GM12872 (cell line): ENCODE measurements at regions not wholly inside any gene's neighbourhood (a gene's known extent, or its start where the extent isn't known, plus 50 kb on each side); places are given as distances from the start of the nearest gene placed in this dataset.

ENCODE experiments used
- TF ChIP-seq, protein P1 (sequence below): IDR thresholded peaks from 3 replicates; pipeline ENCODE4 v1.5.1; 2011; ENCODE audit warnings: low read depth, mild to moderate bottlenecking, low read length, moderate library complexity; ENCODE audit not compliant: insufficient read depth

DNA sequence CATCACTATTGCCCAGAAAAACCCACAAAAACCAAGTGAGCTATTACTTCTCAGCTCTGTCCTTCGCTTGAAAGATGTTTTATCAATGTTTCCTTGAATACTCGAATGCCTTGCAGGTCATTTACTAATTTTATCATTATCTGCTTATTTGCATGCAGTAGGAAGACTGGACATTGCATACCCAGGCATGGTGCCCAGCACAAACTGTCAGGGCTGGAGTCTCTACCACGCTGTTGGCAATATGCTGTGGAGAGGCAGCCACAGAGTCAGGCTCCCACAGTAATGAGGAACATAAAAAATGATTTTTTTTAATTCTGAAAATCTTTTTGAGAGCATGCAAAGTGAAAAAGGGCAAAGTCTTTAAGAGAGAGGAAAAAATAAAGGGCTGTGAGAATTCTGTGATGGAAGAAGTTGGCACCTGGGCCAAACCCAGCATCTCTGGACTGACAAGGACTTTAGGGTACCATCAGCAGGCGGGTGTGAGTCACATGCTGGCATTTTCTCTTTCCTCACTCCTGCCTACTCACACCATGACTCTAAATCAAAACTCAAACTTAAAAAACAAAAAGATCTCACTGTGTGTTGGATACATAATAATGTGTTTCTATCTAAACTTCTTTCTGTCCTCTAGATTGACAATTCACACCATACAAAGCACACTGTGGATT is 709.8 kb upstream of the FANCL start:
- TF ChIP-seq, protein P1, sequence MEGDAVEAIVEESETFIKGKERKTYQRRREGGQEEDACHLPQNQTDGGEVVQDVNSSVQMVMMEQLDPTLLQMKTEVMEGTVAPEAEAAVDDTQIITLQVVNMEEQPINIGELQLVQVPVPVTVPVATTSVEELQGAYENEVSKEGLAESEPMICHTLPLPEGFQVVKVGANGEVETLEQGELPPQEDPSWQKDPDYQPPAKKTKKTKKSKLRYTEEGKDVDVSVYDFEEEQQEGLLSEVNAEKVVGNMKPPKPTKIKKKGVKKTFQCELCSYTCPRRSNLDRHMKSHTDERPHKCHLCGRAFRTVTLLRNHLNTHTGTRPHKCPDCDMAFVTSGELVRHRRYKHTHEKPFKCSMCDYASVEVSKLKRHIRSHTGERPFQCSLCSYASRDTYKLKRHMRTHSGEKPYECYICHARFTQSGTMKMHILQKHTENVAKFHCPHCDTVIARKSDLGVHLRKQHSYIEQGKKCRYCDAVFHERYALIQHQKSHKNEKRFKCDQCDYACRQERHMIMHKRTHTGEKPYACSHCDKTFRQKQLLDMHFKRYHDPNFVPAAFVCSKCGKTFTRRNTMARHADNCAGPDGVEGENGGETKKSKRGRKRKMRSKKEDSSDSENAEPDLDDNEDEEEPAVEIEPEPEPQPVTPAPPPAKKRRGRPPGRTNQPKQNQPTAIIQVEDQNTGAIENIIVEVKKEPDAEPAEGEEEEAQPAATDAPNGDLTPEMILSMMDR, result no peak

DNA sequence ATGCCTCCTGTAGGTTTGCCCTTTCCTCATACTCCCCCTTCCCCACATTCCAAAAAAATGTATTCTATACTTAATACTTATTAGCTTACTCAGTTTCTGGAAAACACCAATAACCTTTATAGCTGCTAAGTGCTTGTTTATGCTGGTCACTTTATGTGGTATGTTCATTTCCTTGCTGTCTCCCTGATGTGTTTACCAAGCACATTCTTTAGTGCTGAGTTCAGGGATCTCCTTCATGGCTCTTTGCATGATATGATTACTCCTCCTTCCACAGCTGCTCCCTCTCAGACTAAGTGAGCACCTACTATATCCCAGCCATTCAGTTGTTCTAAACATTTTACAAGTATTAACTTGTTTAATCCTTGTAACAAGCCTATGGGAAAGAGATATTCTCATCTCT is 698.3 kb upstream of the FANCL start:
- TF ChIP-seq, protein P1, result no peak

DNA sequence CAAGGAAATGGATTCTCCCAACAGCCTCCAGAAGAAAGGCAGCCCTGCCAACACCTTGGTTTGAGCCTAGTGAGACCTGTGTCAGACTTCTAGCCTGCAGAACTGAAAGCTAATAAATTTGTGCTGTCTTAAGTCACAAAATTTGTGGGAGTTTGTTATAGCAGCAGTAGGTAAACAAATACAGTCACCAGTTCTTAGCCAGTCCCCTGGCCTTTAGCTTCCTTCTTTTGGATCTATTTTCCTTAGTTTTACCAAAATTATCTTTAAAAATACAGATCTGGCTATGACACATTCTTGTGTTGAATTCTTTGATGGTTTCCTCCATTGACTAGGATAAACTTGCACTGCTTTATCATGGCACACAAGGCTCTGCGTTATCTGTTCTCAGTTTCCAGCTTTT is 697.9 kb upstream of the FANCL start:
- TF ChIP-seq, protein P1, result no peak

DNA sequence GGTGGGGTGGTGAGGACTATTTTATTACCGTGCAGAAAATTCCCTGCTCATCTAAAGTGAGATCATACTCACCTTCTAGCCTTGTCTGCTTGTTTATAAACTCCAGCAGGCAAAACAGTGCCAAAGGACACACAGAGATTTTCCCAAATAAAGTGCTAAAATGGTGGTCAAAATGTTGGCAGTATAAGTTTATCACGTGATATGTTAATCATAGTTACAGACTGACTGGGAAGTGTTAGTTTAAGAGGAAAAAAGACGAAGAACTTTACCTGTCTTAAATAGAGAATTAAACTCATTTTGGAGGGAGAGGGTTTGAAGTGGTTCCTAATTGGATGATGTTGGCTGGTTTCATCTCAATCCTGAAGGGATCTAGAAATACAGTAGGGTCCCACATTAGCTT is 691.7 kb upstream of the FANCL start:
- TF ChIP-seq, protein P1, result no peak

DNA sequence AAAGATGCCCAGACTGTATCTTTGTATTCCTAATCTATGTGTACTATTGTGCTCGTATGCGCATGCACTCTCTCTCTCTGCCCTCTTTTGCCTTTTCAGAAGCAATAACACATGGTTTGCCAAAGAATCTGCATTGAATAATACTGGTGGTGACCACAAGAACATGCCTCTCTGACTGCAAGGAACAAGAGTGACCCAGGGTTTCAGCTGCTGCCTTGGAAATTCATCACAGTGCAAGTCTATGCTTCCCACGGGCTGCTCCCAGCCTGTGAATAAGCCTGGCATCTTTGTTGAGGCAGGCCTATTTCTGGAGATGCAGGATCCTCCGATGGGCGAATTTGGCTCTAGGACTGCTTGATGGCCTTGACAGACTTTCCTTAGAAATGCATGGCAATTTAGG is 689.4 kb upstream of the FANCL start:
- TF ChIP-seq, protein P1, result no peak

DNA sequence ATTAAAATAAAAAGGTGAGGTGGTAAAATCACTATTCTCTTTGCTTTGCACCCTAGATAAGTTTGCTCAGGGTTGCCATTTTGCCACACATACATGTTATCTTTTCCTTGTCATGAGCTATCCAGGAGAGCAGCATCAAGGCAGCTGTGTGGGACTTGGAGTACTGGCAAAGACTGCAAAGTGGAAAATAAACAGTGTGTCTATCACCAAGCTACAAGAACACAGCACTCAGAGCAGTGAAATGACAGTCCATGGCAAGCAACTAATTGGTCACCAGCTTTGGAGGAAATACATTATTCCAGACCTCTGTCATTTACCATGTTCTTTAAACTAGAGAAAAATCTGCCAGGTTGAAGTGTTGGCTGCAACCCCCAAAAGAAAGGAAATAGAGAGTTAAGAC is 687.8 kb upstream of the FANCL start:
- TF ChIP-seq, protein P1, result no peak

DNA sequence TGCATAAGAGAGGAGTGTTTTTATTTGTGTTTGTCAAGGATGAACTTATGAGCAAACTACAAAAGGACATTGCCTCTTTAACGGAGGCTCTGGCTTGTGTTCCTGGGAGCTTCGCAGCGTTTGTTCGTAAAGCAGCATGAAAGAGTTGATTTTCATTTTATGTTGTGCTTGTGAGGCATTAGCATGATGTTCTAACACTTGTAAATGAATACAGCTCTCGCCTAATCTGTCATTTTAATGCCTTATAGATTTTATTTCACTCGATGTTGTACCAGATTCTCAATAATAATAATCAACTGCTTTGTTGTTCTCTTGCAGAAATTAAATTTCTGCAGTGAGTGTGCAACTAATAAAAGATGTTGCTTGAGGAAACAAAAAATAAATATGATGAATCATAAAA is 687.3 kb upstream of the FANCL start:
- TF ChIP-seq, protein P1, result no peak
